H9 (cell line): ENCODE measurements at regions not wholly inside any gene's neighbourhood (a gene's known extent, or its start where the extent isn't known, plus 50 kb on each side); places are given as distances from the start of the nearest gene placed in this dataset.

Experiments used
- DNase-seq: peaks from one replicate; pipeline ENCODE4 v3.0.0-alpha.2; 2017
- H2AFZ ChIP-seq: one replicate; pipeline ENCODE4 v1.6.1; 2013; ENCODE audit warnings: mild to moderate bottlenecking, low read length, control low read depth, moderate library complexity
- H2AK5ac ChIP-seq: 2 replicates; pipeline ENCODE4 v1.6.1; 2013; ENCODE audit warnings: low read length, control low read depth, mixed read lengths; ENCODE audit not compliant: insufficient read length
- H2BK120ac ChIP-seq: one replicate; pipeline ENCODE4 v1.6.1; 2013; ENCODE audit warnings: low read depth, mild to moderate bottlenecking, low read length, control low read depth, inconsistent platforms; ENCODE audit not compliant: poor library complexity, severe bottlenecking
- H2BK12ac ChIP-seq: 2 replicates; pipeline ENCODE4 v1.6.1; 2013; ENCODE audit warnings: low read length, control low read depth, mixed read lengths, low read depth; ENCODE audit not compliant: insufficient read length
- H2BK15ac ChIP-seq: 2 replicates; pipeline ENCODE4 v1.6.1; 2013; ENCODE audit warnings: low read depth, low read length, control low read depth
- H2BK20ac ChIP-seq: one replicate; pipeline ENCODE4 v1.6.1; 2013; ENCODE audit warnings: low read depth, mild to moderate bottlenecking, low read length, control low read depth, inconsistent platforms; ENCODE audit not compliant: poor library complexity, severe bottlenecking
- H2BK5ac ChIP-seq: 2 replicates; pipeline ENCODE4 v1.6.1; 2013; ENCODE audit warnings: low read length, control low read depth, mixed read lengths; ENCODE audit not compliant: insufficient read length
- H3K14ac ChIP-seq: 2 replicates; pipeline ENCODE4 v1.6.1; 2013; ENCODE audit warnings: low read length, control low read depth; ENCODE audit not compliant: insufficient read depth
- H3K18ac ChIP-seq: 2 replicates; pipeline ENCODE4 v1.6.1; 2013; ENCODE audit warnings: low read depth, mild to moderate bottlenecking, mixed read lengths, low read length, control low read depth; ENCODE audit not compliant: insufficient read length
- H3K23ac ChIP-seq: 2 replicates; pipeline ENCODE4 v1.6.1; 2013; ENCODE audit warnings: low read length, control low read depth, mixed read lengths, low read depth; ENCODE audit not compliant: insufficient read length
- H3K23me2 ChIP-seq: 2 replicates; pipeline ENCODE4 v1.6.1; 2013; ENCODE audit warnings: low read depth, mild to moderate bottlenecking, mixed read lengths, low read length, control low read depth; ENCODE audit not compliant: insufficient read length, poor library complexity, severe bottlenecking
- H3K27ac ChIP-seq: 2 replicates; pipeline ENCODE4 v1.5.1; 2013; ENCODE audit warnings: low read length, control low read depth, mixed read lengths, low read depth; ENCODE audit not compliant: insufficient read length
- H3K27me3 ChIP-seq: 2 replicates; pipeline ENCODE4 v1.6.1; 2013; ENCODE audit warnings: low read length, control low read depth, inconsistent platforms; ENCODE audit not compliant: insufficient read depth
- H3K4ac ChIP-seq: 2 replicates; pipeline ENCODE4 v1.6.1; 2013; ENCODE audit warnings: low read depth, mild to moderate bottlenecking, control low read depth, inconsistent platforms, low read length, moderate library complexity
- H3K4me1 ChIP-seq: 2 replicates; pipeline ENCODE4 v1.6.1; 2013; ENCODE audit warnings: low read length, control low read depth, inconsistent platforms; ENCODE audit not compliant: insufficient read depth
- H3K4me2 ChIP-seq: 2 replicates; pipeline ENCODE4 v1.6.1; 2013; ENCODE audit warnings: low read length, control low read depth, mixed read lengths; ENCODE audit not compliant: insufficient read length, insufficient read depth
- H3K56ac ChIP-seq: 2 replicates; pipeline ENCODE4 v1.6.1; 2013; ENCODE audit warnings: low read depth, mild to moderate bottlenecking, mixed read lengths, low read length, control low read depth; ENCODE audit not compliant: insufficient read length
- H3K79me1 ChIP-seq: 2 replicates; pipeline ENCODE4 v1.6.1; 2013; ENCODE audit warnings: low read depth, mild to moderate bottlenecking, moderate library complexity, low read length, control low read depth, inconsistent platforms; ENCODE audit not compliant: insufficient read depth, poor library complexity, severe bottlenecking
- H3K79me2 ChIP-seq: 2 replicates; pipeline ENCODE4 v1.6.1; 2013; ENCODE audit warnings: low read length, control low read depth, inconsistent platforms; ENCODE audit not compliant: insufficient read depth
- H3K9ac ChIP-seq: 2 replicates; pipeline ENCODE4 v1.6.1; 2013; ENCODE audit warnings: low read length, control low read depth, mixed read lengths; ENCODE audit not compliant: insufficient read length; ENCODE audit errors: extremely low read depth
- H3K9me3 ChIP-seq: one replicate; pipeline ENCODE4 v1.6.1; 2013; ENCODE audit warnings: low read depth, low read length, inconsistent platforms; ENCODE audit not compliant: control insufficient read depth
- H3T11ph ChIP-seq: one replicate; pipeline ENCODE4 v1.6.1; 2013; ENCODE audit warnings: mild to moderate bottlenecking, low read length, control low read depth, inconsistent platforms
- H4K20me1 ChIP-seq: one replicate; pipeline ENCODE4 v1.6.1; 2013; ENCODE audit not compliant: control insufficient read depth, insufficient read length, insufficient read depth
- H4K5ac ChIP-seq: 2 replicates; pipeline ENCODE4 v1.6.1; 2013; ENCODE audit warnings: low read depth, mild to moderate bottlenecking, mixed read lengths, low read length, control low read depth; ENCODE audit not compliant: insufficient read length
- H4K8ac ChIP-seq: replicated peaks from 2 replicates; pipeline ENCODE4 v1.6.1; 2013; ENCODE audit warnings: low read length, control low read depth, mixed read lengths, low read depth; ENCODE audit not compliant: insufficient read length
- H4K91ac ChIP-seq: 2 replicates; pipeline ENCODE4 v1.6.1; 2013; ENCODE audit warnings: low read depth, mild to moderate bottlenecking, moderate library complexity, mixed read lengths, low read length, control low read depth; ENCODE audit not compliant: insufficient read length
- H3K27ac Mint-ChIP-seq, 3 experiments: 2 replicates in 2 of 3; 3 replicates in 1 of 3; pipeline ENCODE4 v1.8.0; 2020 to 2021; ENCODE audit warnings: mixed read lengths in 3 of 3, mild to moderate bottlenecking in 1 of 3, moderate library complexity in 1 of 3
- H3K27me3 Mint-ChIP-seq: 2 replicates; pipeline ENCODE4 v1.8.0; 2021; ENCODE audit warnings: low read depth, mild to moderate bottlenecking, moderate library complexity, mixed read lengths
- H3K36me3 Mint-ChIP-seq, 3 experiments: 2 replicates in 2 of 3; 3 replicates in 1 of 3; pipeline ENCODE4 v1.8.0; 2020 to 2021; ENCODE audit warnings: low read depth in 3 of 3, mixed read lengths in 3 of 3; ENCODE audit not compliant: insufficient read depth in 1 of 3
- H3K4me1 Mint-ChIP-seq, 2 experiments: 2 replicates each; pipeline ENCODE4 v1.8.0; 2020; ENCODE audit warnings: mixed read lengths in 2 of 2
- H3K4me3 Mint-ChIP-seq, 2 experiments: 2 replicates in 1 of 2; 3 replicates in 1 of 2; pipeline ENCODE4 v1.8.0; 2020 to 2021; ENCODE audit warnings: mild to moderate bottlenecking in 2 of 2, mixed read lengths in 2 of 2, moderate library complexity in 1 of 2
- H3K9me3 Mint-ChIP-seq, 2 experiments: 2 replicates in 1 of 2; 3 replicates in 1 of 2; pipeline ENCODE4 v1.8.0; 2020; ENCODE audit warnings: mild to moderate bottlenecking in 2 of 2, mixed read lengths in 2 of 2, moderate library complexity in 1 of 2
- WGBS: extraction: QIAGEN DNeasy Blood & Tissue Kit; methylation state at CpG from one replicate; pipeline ENCODE4 v1.1.7; 2013; ENCODE audit warnings: missing lambda C conversion rate, low lambda C conversion rate, mixed read lengths; ENCODE audit not compliant: insufficient read length; ENCODE audit errors: extremely low coverage; 5-methylcytosine and 5-hydroxymethylcytosine counted together
- TF ChIP-seq, protein P1 (sequence below): fragments of 200-600 bp; sonication (generic); conservative IDR thresholded peaks from 3 replicates; pipeline ENCODE4 v1.8.0; 2021; ENCODE audit warnings: antibody characterized with exemption, mild to moderate bottlenecking

DNA sequence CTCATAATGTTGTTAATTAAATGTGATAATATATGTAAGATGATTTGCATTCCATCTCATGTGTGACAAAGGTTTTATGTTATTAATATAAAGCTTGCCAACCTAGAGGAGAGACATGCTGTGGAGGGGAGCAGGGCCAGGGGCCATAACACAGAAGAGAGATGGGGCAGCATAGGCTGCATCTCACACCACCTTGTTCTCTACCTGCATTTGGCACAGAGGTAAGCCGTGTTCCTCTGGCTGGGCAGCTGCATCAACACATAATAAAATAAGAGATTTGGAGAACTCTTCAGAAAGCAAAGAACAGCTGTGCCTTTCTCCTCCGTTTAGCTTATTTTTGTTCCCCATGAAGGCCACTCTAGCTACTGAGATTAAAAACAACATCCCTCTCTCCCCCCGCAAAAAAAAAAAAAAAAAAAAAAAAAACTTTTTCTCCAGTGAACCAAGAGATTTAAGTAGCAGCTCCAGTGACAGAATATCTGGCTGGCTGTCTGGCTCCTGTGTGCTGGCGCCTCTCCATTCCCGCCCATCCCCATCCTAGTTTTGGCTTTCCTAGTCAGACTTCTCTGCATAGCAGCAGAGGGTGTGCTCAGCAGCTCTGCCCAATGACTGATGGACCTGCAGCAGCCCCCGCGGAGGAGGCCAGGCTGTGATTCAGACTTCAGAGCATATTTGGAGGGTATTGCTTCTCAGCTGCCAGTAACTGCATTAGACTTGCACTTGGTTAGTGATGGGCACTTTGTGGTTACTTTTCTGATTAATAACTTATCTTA, 52.2 kb upstream of the STXBP5L start:
- H2AFZ ChIP-seq, result no peak overlapping the region
- H3K4ac ChIP-seq, result no peak overlapping the region
- no peak overlapping the region for H2AK5ac ChIP-seq
- H3K9me3 Mint-ChIP-seq, result no peaks in the 10 kb centered on the region
- no peak overlapping the region for H3K9ac ChIP-seq
- TF ChIP-seq, protein P1, sequence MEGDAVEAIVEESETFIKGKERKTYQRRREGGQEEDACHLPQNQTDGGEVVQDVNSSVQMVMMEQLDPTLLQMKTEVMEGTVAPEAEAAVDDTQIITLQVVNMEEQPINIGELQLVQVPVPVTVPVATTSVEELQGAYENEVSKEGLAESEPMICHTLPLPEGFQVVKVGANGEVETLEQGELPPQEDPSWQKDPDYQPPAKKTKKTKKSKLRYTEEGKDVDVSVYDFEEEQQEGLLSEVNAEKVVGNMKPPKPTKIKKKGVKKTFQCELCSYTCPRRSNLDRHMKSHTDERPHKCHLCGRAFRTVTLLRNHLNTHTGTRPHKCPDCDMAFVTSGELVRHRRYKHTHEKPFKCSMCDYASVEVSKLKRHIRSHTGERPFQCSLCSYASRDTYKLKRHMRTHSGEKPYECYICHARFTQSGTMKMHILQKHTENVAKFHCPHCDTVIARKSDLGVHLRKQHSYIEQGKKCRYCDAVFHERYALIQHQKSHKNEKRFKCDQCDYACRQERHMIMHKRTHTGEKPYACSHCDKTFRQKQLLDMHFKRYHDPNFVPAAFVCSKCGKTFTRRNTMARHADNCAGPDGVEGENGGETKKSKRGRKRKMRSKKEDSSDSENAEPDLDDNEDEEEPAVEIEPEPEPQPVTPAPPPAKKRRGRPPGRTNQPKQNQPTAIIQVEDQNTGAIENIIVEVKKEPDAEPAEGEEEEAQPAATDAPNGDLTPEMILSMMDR, result no peak
- H3K18ac ChIP-seq, result no peak overlapping the region
- peaks cover 2% of the 10 kb centered on the region for H3K23me2 ChIP-seq
- H3K27me3 ChIP-seq, result no peaks in the 10 kb centered on the region
- no peak overlapping the region for H3K14ac ChIP-seq
- no peak overlapping the region for H4K91ac ChIP-seq
- H3K27me3 Mint-ChIP-seq, result no peaks in the 10 kb centered on the region; the same call in 1 of the 2 replicates
- no peak overlapping the region for H3T11ph ChIP-seq
- H4K8ac ChIP-seq, result no peak overlapping the region
- H2BK120ac ChIP-seq, result no peak overlapping the region
- no peaks in the 10 kb centered on the region; the same call in 1 of the 2 replicates for H3K4me1 ChIP-seq
- DNase-seq, result peak; percentile 33
- H3K9me3 ChIP-seq, result no peaks in the 10 kb centered on the region
- H2BK20ac ChIP-seq, result no peak overlapping the region
- H3K79me2 ChIP-seq, result no peaks in the 10 kb centered on the region
- H2BK5ac ChIP-seq, result no peak overlapping the region
- no peak overlapping the region for H3K4me3 Mint-ChIP-seq
- no peak overlapping the region for H2BK12ac ChIP-seq
- no peak overlapping the region for H3K27ac Mint-ChIP-seq
- no peaks in the 10 kb centered on the region for H3K79me1 ChIP-seq
- H3K56ac ChIP-seq, result no peak overlapping the region
- no peak overlapping the region for H3K4me2 ChIP-seq
- H3K23ac ChIP-seq, result no peak overlapping the region
- H3K36me3 Mint-ChIP-seq, result no peaks in the 10 kb centered on the region
- H3K27ac ChIP-seq, result no peak overlapping the region
- H4K20me1 ChIP-seq, result no peaks in the 10 kb centered on the region
- no peak overlapping the region for H2BK15ac ChIP-seq
- no peak overlapping the region for H4K5ac ChIP-seq
- H3K4me1 Mint-ChIP-seq, result peaks cover 13 to 20% of the 10 kb centered on the region in 2 experiments
- no CpG with 5 or more reads among the region's 7 CpGs for WGBS
